ENCODE measurements at regions not wholly inside any gene's neighbourhood (a gene's known extent, or its start where the extent isn't known, plus 50 kb on each side); places are given as distances from the start of the nearest gene placed in this dataset.

DNA sequence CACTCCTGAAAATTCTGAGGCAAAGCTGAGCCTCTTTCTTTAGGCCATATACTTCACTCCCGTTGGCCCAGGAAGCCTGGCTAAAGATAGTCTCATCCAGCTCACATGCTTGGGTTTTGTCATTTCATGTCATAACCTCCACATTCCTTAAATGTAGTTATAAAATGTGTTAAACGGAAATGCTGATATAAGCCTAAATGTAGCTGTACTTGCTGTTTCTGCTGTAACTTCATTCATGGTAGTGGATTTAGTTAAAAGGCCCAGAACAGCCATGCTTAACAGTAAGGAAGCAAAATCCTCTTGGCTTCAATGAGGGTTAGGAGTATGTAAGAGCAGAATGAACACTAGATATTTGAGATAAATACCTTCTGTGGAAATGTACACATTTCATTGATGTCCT lies 135.8 kb upstream of the TMEM161B start:
- TF ChIP-seq, protein P1, sequence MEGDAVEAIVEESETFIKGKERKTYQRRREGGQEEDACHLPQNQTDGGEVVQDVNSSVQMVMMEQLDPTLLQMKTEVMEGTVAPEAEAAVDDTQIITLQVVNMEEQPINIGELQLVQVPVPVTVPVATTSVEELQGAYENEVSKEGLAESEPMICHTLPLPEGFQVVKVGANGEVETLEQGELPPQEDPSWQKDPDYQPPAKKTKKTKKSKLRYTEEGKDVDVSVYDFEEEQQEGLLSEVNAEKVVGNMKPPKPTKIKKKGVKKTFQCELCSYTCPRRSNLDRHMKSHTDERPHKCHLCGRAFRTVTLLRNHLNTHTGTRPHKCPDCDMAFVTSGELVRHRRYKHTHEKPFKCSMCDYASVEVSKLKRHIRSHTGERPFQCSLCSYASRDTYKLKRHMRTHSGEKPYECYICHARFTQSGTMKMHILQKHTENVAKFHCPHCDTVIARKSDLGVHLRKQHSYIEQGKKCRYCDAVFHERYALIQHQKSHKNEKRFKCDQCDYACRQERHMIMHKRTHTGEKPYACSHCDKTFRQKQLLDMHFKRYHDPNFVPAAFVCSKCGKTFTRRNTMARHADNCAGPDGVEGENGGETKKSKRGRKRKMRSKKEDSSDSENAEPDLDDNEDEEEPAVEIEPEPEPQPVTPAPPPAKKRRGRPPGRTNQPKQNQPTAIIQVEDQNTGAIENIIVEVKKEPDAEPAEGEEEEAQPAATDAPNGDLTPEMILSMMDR (IDR thresholded peaks at IDR 0.05; ENCODE audit: insufficient read depth, low read length): no peak
- TF ChIP-seq POLR2AphosphoS5 (IDR thresholded peaks at IDR 0.05; ENCODE audit: low read depth): no peak
- TF ChIP-seq, protein P2, sequence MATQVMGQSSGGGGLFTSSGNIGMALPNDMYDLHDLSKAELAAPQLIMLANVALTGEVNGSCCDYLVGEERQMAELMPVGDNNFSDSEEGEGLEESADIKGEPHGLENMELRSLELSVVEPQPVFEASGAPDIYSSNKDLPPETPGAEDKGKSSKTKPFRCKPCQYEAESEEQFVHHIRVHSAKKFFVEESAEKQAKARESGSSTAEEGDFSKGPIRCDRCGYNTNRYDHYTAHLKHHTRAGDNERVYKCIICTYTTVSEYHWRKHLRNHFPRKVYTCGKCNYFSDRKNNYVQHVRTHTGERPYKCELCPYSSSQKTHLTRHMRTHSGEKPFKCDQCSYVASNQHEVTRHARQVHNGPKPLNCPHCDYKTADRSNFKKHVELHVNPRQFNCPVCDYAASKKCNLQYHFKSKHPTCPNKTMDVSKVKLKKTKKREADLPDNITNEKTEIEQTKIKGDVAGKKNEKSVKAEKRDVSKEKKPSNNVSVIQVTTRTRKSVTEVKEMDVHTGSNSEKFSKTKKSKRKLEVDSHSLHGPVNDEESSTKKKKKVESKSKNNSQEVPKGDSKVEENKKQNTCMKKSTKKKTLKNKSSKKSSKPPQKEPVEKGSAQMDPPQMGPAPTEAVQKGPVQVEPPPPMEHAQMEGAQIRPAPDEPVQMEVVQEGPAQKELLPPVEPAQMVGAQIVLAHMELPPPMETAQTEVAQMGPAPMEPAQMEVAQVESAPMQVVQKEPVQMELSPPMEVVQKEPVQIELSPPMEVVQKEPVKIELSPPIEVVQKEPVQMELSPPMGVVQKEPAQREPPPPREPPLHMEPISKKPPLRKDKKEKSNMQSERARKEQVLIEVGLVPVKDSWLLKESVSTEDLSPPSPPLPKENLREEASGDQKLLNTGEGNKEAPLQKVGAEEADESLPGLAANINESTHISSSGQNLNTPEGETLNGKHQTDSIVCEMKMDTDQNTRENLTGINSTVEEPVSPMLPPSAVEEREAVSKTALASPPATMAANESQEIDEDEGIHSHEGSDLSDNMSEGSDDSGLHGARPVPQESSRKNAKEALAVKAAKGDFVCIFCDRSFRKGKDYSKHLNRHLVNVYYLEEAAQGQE (IDR thresholded peaks at IDR 0.05; ENCODE audit: insufficient replicate concordance, low read depth): no peak

Data from HL-60 (cell line).